K562 (cell line): ENCODE measurements at regions not wholly inside any gene's neighbourhood (a gene's known extent, or its start where the extent isn't known, plus 50 kb on each side); places are given as distances from the start of the nearest gene placed in this dataset.
A peak's percentile ranks its signal among the peaks of the same experiment; 100 is the strongest.

ENCODE experiments used
- CBX3 ChIP-seq, 2 experiments: IDR thresholded peaks; 1 replicate in 1 of 2; 2 replicates in 1 of 2; pipeline ENCODE4 v1.6.1; 2012; ENCODE audit warnings: inconsistent platforms in 2 of 2, low read length in 2 of 2, borderline replicate concordance in 1 of 2, control low read depth in 1 of 2
- CEBPG ChIP-seq, 3 experiments: fragments of 200-800 bp in 1 of 3; sonication (Bioruptor generic) in 1 of 3; sonication (generic) in 1 of 3; formaldehyde crosslinking in 1 of 3; IDR thresholded peaks in 2 of 3; conservative IDR thresholded peaks in 1 of 3; 2 replicates each; pipeline versions ENCODE4 v1.6.1 to v1.8.0; 2016 to 2022; ENCODE audit warnings: missing compliant biosample characterization in 2 of 3, missing genetic modification characterization in 2 of 3, mild to moderate bottlenecking in 1 of 3, missing genetic modification reagents in 1 of 3
- FOXP4 ChIP-seq: sonication (generic); formaldehyde crosslinking; IDR thresholded peaks from 2 replicates; pipeline ENCODE4 v1.8.0; 2022; ENCODE audit warnings: mild to moderate bottlenecking, missing genetic modification reagents, borderline replicate concordance
- MECOM ChIP-seq: fragments of 250-450 bp; sonication (Bioruptor Pico); IDR thresholded peaks from 2 replicates; pipeline ENCODE4 v1.8.0; 2022; ENCODE audit warnings: inconsistent platforms
- PBX2 ChIP-seq, 2 experiments: IDR thresholded peaks in 1 of 2; conservative IDR thresholded peaks in 1 of 2; 2 replicates each; pipeline ENCODE4 v1.6.1; 2016; ENCODE audit warnings: low read depth in 2 of 2, mild to moderate bottlenecking in 1 of 2, missing compliant biosample characterization in 1 of 2, missing genetic modification characterization in 1 of 2, moderate library complexity in 1 of 2
- PHB2 ChIP-seq: fragments of 450-650 bp; IDR thresholded peaks from 2 replicates; pipeline ENCODE4 v1.6.1; 2017; ENCODE audit warnings: low read depth
- RAD21 ChIP-seq, 2 experiments: fragments of 250-450 bp in 1 of 2; fragments of 450-650 bp in 1 of 2; sonication (Bioruptor Pico) in 1 of 2; formaldehyde crosslinking in 1 of 2; IDR thresholded peaks in 1 of 2; conservative IDR thresholded peaks in 1 of 2; 2 replicates each; pipeline versions ENCODE4 v1.4.0 to v1.8.0; 2020 to 2022; ENCODE audit warnings: mild to moderate bottlenecking in 2 of 2, moderate library complexity in 1 of 2
- ZNF23 ChIP-seq: fragments of 250-450 bp; sonication (Bioruptor Pico); IDR thresholded peaks from 2 replicates; pipeline ENCODE4 v1.4.0; 2020; ENCODE audit warnings: mild to moderate bottlenecking
- TF ChIP-seq, protein P1 (sequence below): fragments of 150-350 bp; IDR thresholded peaks from 2 replicates; pipeline ENCODE4 v1.6.1; 2014; ENCODE audit warnings: low read depth, mild to moderate bottlenecking, low read length, borderline replicate concordance
- TF ChIP-seq, protein P2 (sequence below): fragments of 250-450 bp; sonication (Bioruptor Pico); IDR thresholded peaks from 2 replicates; pipeline ENCODE4 v1.8.0; 2022; ENCODE audit warnings: moderate library complexity, mild to moderate bottlenecking, inconsistent platforms
- TF ChIP-seq, protein P3 (sequence below): fragments of 450-650 bp; IDR thresholded peaks from 2 replicates; pipeline ENCODE4 v1.6.1; 2014; ENCODE audit warnings: low read depth, mild to moderate bottlenecking, moderate library complexity, borderline replicate concordance

- TF ChIP-seq, protein P1, sequence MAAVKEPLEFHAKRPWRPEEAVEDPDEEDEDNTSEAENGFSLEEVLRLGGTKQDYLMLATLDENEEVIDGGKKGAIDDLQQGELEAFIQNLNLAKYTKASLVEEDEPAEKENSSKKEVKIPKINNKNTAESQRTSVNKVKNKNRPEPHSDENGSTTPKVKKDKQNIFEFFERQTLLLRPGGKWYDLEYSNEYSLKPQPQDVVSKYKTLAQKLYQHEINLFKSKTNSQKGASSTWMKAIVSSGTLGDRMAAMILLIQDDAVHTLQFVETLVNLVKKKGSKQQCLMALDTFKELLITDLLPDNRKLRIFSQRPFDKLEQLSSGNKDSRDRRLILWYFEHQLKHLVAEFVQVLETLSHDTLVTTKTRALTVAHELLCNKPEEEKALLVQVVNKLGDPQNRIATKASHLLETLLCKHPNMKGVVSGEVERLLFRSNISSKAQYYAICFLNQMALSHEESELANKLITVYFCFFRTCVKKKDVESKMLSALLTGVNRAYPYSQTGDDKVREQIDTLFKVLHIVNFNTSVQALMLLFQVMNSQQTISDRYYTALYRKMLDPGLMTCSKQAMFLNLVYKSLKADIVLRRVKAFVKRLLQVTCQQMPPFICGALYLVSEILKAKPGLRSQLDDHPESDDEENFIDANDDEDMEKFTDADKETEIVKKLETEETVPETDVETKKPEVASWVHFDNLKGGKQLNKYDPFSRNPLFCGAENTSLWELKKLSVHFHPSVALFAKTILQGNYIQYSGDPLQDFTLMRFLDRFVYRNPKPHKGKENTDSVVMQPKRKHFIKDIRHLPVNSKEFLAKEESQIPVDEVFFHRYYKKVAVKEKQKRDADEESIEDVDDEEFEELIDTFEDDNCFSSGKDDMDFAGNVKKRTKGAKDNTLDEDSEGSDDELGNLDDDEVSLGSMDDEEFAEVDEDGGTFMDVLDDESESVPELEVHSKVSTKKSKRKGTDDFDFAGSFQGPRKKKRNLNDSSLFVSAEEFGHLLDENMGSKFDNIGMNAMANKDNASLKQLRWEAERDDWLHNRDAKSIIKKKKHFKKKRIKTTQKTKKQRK = no peak
- no peak for TF ChIP-seq PBX2 (CRISPR knock-in tag; IDR thresholded peaks at IDR 0.05; ENCODE audit: low read depth)
- TF ChIP-seq PBX2 (tag; conservative IDR thresholded peaks at IDR 0.05; ENCODE audit: low read depth) = peak; percentile 76
- no peak for TF ChIP-seq ZNF23 (CRISPR knock-in tag)
- TF ChIP-seq, protein P2, sequence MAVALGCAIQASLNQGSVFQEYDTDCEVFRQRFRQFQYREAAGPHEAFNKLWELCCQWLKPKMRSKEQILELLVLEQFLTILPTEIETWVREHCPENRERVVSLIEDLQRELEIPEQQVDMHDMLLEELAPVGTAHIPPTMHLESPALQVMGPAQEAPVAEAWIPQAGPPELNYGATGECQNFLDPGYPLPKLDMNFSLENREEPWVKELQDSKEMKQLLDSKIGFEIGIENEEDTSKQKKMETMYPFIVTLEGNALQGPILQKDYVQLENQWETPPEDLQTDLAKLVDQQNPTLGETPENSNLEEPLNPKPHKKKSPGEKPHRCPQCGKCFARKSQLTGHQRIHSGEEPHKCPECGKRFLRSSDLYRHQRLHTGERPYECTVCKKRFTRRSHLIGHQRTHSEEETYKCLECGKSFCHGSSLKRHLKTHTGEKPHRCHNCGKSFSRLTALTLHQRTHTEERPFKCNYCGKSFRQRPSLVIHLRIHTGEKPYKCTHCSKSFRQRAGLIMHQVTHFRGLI (CRISPR knock-in tag) = 0 out of 2 replicates have a peak, but pooled peaks have one; percentile 56
- TF ChIP-seq FOXP4 = no peak
- no peak for TF ChIP-seq PHB2
- TF ChIP-seq, protein P3, sequence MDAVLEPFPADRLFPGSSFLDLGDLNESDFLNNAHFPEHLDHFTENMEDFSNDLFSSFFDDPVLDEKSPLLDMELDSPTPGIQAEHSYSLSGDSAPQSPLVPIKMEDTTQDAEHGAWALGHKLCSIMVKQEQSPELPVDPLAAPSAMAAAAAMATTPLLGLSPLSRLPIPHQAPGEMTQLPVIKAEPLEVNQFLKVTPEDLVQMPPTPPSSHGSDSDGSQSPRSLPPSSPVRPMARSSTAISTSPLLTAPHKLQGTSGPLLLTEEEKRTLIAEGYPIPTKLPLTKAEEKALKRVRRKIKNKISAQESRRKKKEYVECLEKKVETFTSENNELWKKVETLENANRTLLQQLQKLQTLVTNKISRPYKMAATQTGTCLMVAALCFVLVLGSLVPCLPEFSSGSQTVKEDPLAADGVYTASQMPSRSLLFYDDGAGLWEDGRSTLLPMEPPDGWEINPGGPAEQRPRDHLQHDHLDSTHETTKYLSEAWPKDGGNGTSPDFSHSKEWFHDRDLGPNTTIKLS = no peak
- peak in 1 of 2 experiments; percentile 33; a peak in 2 of 4 replicates for TF ChIP-seq RAD21 (CRISPR knock-in tag; conservative IDR thresholded peaks at IDR 0.05 in 1 of 2, IDR thresholded peaks at IDR 0.05 in 1 of 2)
- TF ChIP-seq CEBPG (CRISPR knock-in tag; IDR thresholded peaks at IDR 0.05) = peak; percentile 96
- peak; percentile 99 for TF ChIP-seq CEBPG (tag; conservative IDR thresholded peaks at IDR 0.05 in 1 of 2, IDR thresholded peaks at IDR 0.05 in 1 of 2)
- no peak for TF ChIP-seq MECOM (CRISPR knock-in tag)
- TF ChIP-seq CBX3 (IDR thresholded peaks at IDR 0.05; ENCODE audit: borderline replicate concordance in 1 of 2, low read length in 2 of 2) = no peak
Observed at GRCh38 chr2:55099878-55100820, 49.9 kb upstream of the RTN4 start (continued).
